ENCODE measurements at regions not wholly inside any gene's neighbourhood (a gene's known extent, or its start where the extent isn't known, plus 50 kb on each side); places are given as distances from the start of the nearest gene placed in this dataset.
"Not testable (repeated sequence)": the region's sequence is repeated elsewhere in the genome, so short reads cannot be mapped to it uniquely, and the experiment has no call there.

DNA sequence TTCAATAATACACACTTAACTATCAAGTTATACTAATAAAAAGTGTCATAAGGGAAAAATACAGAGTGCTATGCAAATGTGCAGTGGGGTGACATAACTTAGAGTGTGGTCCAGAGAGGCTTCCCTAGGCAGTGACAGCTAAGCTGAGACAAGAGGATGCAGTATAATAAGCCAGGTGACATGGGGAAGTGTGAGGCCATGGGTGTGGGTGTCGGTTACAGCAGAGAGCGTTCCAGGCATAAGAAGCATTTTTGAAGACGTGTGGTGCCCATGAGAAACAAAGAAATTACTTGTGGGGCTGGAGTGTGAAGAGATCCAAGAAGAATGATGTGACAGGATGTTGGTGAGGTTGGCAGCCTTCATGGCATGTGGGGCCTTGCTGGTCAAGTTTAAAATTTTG is 78.1 kb upstream of the PICALM start:
- Histone ChIP-seq H3K27ac (no peak overlapping the region), H3K4me1 (peaks cover 21% of the 10 kb centered on the region in 2 donors)

GRCh38 chr11:86145439-86146156 is 76.7 kb upstream of the PICALM start:
- H3K4me3 ChIP-seq (replicated peaks in 1 of 3): no peak overlapping the region
- H3K27me3 ChIP-seq: no peaks in the 10 kb centered on the region
- WGBS, 2 donors: 89 to 90% methylated on average over 5 of the region's 5 CpGs
- H3K27ac ChIP-seq: no peak overlapping the region
- intact Hi-C loops (cut with DNase I): no loop called here
- peaks cover 7 to 8% of the 10 kb centered on the region in 2 donors for H3K4me1 ChIP-seq
- H3K36me3 ChIP-seq: no peaks in the 10 kb centered on the region
- no peaks in the 10 kb centered on the region for H3K9me3 ChIP-seq
- no peak for DNase-seq
- TF ChIP-seq POLR2A (IDR thresholded peaks at IDR 0.05) (no peak), CTCF (IDR thresholded peaks at IDR 0.05) (no peak)

More for the DNA sequence above, 78.1 kb upstream of the PICALM start:
- Histone ChIP-seq H3K27me3 (no peaks in the 10 kb centered on the region), H3K4me3 (replicated peaks in 1 of 3) (no peak overlapping the region), H3K9me3 (no peaks in the 10 kb centered on the region), H3K36me3 (no peaks in the 10 kb centered on the region)
- DNase-seq: no peak
- 88 to 90% methylated on average over 3 of the region's 3 CpGs for WGBS, 2 donors
- intact Hi-C loops (cut with DNase I): no loop called here
- TF ChIP-seq POLR2A (IDR thresholded peaks at IDR 0.05) (no peak), CTCF (IDR thresholded peaks at IDR 0.05) (no peak)

- peaks cover 0 to under 1% of the 10 kb centered on the region in 2 donors for H3K4me1 ChIP-seq
- DNase-seq: no peak
- H3K27ac ChIP-seq: no peak overlapping the region
- TF ChIP-seq CTCF (IDR thresholded peaks at IDR 0.05) (no peak), POLR2A (IDR thresholded peaks at IDR 0.05) (no peak)
- 88 to 92% methylated on average over 3 of the region's 3 CpGs for WGBS, 2 donors
- H3K9me3 ChIP-seq: no peaks in the 10 kb centered on the region
- no peaks in the 10 kb centered on the region for H3K36me3 ChIP-seq
- H3K4me3 ChIP-seq (replicated peaks in 1 of 3): no peak overlapping the region
- no peaks in the 10 kb centered on the region for H3K27me3 ChIP-seq
- intact Hi-C loops (cut with DNase I): no loop called here
Measured at GRCh38 chr11:86144846-86145245, 76.0 kb upstream of the PICALM start.

DNA sequence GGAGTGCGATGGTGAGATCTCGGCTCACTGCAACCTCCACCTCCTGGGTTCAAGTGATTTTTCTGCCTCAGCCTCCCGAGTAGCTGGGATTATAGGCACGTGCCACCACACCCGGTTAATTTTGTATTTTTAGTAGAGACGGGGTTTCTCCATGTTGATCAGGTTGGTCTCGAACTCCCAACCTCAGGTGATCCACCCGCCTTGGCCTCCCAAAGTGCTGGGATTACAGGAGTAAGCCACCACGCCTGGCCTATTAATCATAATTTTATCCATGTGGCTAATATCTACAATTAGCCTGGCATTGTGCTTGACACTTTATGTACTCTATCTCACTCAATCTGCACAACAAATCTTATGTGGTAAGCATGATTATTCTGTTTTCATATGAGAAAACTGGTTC is 75.2 kb upstream of the PICALM start:
- H3K36me3 ChIP-seq; DNase-seq; H3K4me1 ChIP-seq; H3K27ac ChIP-seq; H3K9me3 ChIP-seq; H3K27me3 ChIP-seq; intact Hi-C loops (cut with DNase I); H3K4me3 ChIP-seq (replicated peaks in 1 of 3): not testable (repeated sequence)
- WGBS, 2 donors: 92 to 95% methylated on average over 9 of the region's 9 CpGs

GRCh38 chr11:86143087-86144030 is 74.5 kb upstream of the PICALM start:
- Histone ChIP-seq H3K36me3 (no peaks in the 10 kb centered on the region), H3K27ac (no peak overlapping the region), H3K9me3 (no peaks in the 10 kb centered on the region), H3K27me3 (no peaks in the 10 kb centered on the region), H3K4me1 (no peaks in the 10 kb centered on the region), H3K4me3 (replicated peaks in 1 of 3) (no peak overlapping the region)
- intact Hi-C loops (cut with DNase I): no loop called here
- DNase-seq: no peak
- WGBS, 2 donors: 90 to 94% methylated on average over 7 of the region's 7 CpGs
- TF ChIP-seq POLR2A (IDR thresholded peaks at IDR 0.05): no peak
- TF ChIP-seq CTCF (IDR thresholded peaks at IDR 0.05): no peak

All from thyroid gland (tissue), 4 donors.